Kidney (tissue), 13 donors: ENCODE measurements at regions not wholly inside any gene's neighbourhood (a gene's known extent, or its start where the extent isn't known, plus 50 kb on each side); places are given as distances from the start of the nearest gene placed in this dataset.
"Not testable (repeated sequence)": the region's sequence is repeated elsewhere in the genome, so short reads cannot be mapped to it uniquely, and the experiment has no call there.

Source experiments
- DNase-seq, 5 donors: peaks; one replicate each; pipeline ENCODE4 v3.0.0-alpha.2; 2013 to 2020
- FAIRE-seq: peaks from 2 replicates; lab custom pipeline; 2012; peaks lifted over from hg19 to GRCh38; lab: Jason Lieb, UNC
- H3K27ac ChIP-seq, 2 donors: one replicate each; pipeline ENCODE4 v1.7.0; 2013; ENCODE audit warnings: low read depth in 2 of 2, low read length in 2 of 2, inconsistent platforms in 1 of 2
- H3K27me3 ChIP-seq: one replicate; pipeline ENCODE4 v1.7.1; 2013; ENCODE audit warnings: low read length, inconsistent platforms; ENCODE audit not compliant: control insufficient read depth, insufficient read depth
- H3K36me3 ChIP-seq, 3 donors: one replicate each; pipeline versions ENCODE4 v1.7.0 to v1.7.1; 2013; ENCODE audit warnings: low read length in 3 of 3, control low read depth in 1 of 3, inconsistent platforms in 1 of 3; ENCODE audit not compliant: insufficient read depth in 3 of 3, control insufficient read depth in 2 of 3
- H3K4me1 ChIP-seq, 3 donors: one replicate each; pipeline versions ENCODE4 v1.7.0 to v1.7.1; 2013; ENCODE audit warnings: low read length in 3 of 3, inconsistent platforms in 1 of 3, low read depth in 1 of 3; ENCODE audit not compliant: control insufficient read depth in 2 of 3, insufficient read depth in 2 of 3
- H3K4me3 ChIP-seq, 3 donors: one replicate each; pipeline versions ENCODE4 v1.7.0 to v1.8.1; 2013; ENCODE audit warnings: low read length in 3 of 3, control low read depth in 1 of 3, inconsistent platforms in 1 of 3
- H3K9ac ChIP-seq, 3 donors: one replicate each; pipeline versions ENCODE4 v1.7.0 to v1.7.1; 2013; ENCODE audit warnings: low read length in 3 of 3, control low read depth in 1 of 3, inconsistent platforms in 1 of 3
- H3K9me3 ChIP-seq, 3 donors: one replicate each; pipeline versions ENCODE4 v1.7.0 to v1.7.1; 2013; ENCODE audit warnings: low read length in 3 of 3, control low read depth in 1 of 3, inconsistent platforms in 1 of 3; ENCODE audit not compliant: control insufficient read depth in 2 of 3, insufficient read depth in 1 of 3
- intact Hi-C: fragments of 100-400 bp; cut with DNase I; formaldehyde crosslinking; loops from one replicate; pipeline ENCODE4 v1.11.1; 2022
- TF ChIP-seq, protein P1 (sequence below): IDR thresholded peaks from 3 replicates; pipeline ENCODE4 v1.5.1; 2012; ENCODE audit warnings: mild to moderate bottlenecking, moderate library complexity, borderline replicate concordance; ENCODE audit not compliant: insufficient read depth; ENCODE audit errors: extremely low read depth
- donor health status: control.
- donor health status: control.
- donor health status: control.
- donor health status: control.
- donor health status: control.
- donor health status: DM: yes; HTN: yes; CAD: no.
- donor health status: Normal renal cell carcinoma (clear cell type).

DNA sequence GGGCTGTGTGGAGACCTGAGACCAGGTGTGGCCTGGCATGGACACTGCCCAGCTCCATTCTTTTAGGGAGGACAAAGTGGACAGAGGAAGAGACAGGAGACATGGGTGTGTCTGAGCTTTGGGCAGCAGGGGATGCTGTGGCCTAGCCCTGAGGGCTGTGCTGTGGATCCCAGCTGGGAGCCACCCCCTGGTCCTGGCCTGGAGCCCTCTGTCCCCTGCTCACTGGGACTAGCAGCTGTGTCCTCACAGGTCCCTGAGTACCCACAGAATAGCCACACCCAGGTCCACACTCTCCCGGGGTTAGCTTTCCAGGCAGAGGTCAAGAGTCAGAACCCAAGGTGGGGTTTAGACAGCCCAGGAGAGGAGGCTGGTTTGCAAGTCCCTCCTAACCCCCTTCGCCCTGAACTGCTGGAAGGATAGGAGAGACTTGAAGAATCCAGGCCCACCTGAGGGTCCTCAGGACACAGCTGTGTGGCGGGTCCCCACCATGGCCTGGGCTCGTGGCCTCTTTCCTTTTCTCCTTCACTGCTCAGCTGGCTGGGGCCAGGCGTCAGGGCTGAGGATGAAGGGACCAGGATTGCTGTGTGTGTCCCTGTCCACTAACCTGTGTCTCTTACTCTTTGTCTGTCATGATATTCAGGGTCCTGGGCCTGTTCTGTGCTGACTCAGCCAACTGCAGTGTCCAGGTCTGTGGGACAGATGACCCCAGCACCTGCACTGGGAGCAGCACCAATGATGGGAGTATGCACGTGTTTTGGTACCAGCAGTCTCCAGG is 78.5 kb upstream of the VPREB1 start:
- TF ChIP-seq, protein P1, sequence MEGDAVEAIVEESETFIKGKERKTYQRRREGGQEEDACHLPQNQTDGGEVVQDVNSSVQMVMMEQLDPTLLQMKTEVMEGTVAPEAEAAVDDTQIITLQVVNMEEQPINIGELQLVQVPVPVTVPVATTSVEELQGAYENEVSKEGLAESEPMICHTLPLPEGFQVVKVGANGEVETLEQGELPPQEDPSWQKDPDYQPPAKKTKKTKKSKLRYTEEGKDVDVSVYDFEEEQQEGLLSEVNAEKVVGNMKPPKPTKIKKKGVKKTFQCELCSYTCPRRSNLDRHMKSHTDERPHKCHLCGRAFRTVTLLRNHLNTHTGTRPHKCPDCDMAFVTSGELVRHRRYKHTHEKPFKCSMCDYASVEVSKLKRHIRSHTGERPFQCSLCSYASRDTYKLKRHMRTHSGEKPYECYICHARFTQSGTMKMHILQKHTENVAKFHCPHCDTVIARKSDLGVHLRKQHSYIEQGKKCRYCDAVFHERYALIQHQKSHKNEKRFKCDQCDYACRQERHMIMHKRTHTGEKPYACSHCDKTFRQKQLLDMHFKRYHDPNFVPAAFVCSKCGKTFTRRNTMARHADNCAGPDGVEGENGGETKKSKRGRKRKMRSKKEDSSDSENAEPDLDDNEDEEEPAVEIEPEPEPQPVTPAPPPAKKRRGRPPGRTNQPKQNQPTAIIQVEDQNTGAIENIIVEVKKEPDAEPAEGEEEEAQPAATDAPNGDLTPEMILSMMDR = no peak
- H3K27ac ChIP-seq = no peak overlapping the region
- no peaks in the 10 kb centered on the region for H3K27me3 ChIP-seq
- intact Hi-C loops = no loop called here
- DNase-seq (no peak), FAIRE-seq (no peak)
- H3K9me3 ChIP-seq = no peaks in the 10 kb centered on the region
- H3K9ac ChIP-seq = no peak overlapping the region
- H3K4me3 ChIP-seq = no peak overlapping the region
- no peaks in the 10 kb centered on the region for H3K4me1 ChIP-seq
- no peaks in the 10 kb centered on the region for H3K36me3 ChIP-seq

DNA sequence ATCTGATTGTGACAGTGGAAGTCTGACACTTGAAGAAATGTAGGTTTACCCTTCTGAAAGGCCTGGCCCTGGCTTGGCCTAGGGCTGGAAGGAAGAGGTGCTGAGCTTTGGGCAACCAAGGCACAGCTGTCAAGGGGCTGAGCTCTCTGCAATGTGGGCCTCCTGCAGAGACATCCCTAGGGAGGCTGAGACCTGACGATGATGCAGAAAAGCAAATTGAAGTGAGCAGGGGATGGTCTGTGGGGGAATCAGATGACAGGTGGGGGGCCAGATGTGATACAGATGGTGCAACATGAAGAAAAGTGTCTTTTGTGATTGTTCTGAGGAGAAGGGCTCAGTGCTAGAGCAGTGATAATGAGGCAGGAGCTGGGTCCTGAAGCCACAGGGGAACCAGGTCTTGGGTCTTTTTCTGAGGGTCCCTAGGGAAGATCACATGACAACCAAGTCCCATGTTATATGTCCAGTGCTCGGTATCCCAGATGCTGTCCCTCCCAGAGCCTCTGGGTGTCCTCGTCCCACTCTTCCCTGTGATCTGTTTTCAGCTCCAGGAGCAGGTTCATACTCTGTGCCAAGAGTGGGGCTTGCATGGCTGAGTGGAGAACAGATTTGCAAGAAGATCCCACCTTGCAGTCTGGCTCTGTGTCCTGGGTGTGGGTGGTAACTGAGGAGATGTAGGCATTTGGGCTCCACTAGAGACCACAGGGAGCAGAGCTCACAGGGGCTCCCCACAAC is 79.9 kb upstream of the VPREB1 start:
- Histone ChIP-seq H3K4me3 (no peak overlapping the region), H3K4me1 (no peaks in the 10 kb centered on the region), H3K27me3 (no peaks in the 10 kb centered on the region), H3K9me3 (no peaks in the 10 kb centered on the region), H3K9ac (no peak overlapping the region), H3K27ac (no peak overlapping the region), H3K36me3 (no peaks in the 10 kb centered on the region)
- DNase-seq (peak in 2 of 5 donors; percentile 16 to 29), FAIRE-seq (no peak)
- intact Hi-C loops = no loop called here
- TF ChIP-seq, protein P1 = peak; percentile 10

GRCh38 chr22:22161924-22162851 is 82.4 kb upstream of the VPREB1 start:
- H3K9me3 ChIP-seq = no peaks in the 10 kb centered on the region
- DNase-seq (no peak), FAIRE-seq (no peak)
- H3K9ac ChIP-seq = no peak overlapping the region
- H3K4me3 ChIP-seq = no peak overlapping the region
- TF ChIP-seq, protein P1 = no peak
- no peak overlapping the region for H3K27ac ChIP-seq
- intact Hi-C loops = no loop called here
- H3K36me3 ChIP-seq = no peaks in the 10 kb centered on the region
- H3K27me3 ChIP-seq = no peaks in the 10 kb centered on the region
- no peaks in the 10 kb centered on the region for H3K4me1 ChIP-seq

DNA sequence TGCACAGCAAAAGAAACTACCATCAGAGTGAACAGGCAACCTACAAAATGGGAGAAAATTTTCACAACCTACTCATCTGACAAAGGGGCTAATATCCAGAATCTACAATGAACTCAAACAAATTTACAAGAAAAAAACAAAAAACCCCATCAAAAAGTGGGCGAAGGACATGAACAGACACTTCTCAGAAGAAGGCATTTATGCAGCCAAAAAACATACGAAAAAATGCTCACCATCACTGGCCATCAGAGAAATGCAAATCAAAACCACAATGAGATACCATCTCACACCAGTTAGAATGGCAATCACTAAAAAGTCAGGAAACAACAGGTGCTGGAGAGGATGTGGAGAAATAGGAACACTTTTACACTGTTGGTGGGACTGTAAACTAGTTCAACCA is 83.8 kb upstream of the VPREB1 start:
- H3K4me3 ChIP-seq, H3K9me3 ChIP-seq, H3K9ac ChIP-seq, H3K27me3 ChIP-seq, FAIRE-seq, H3K4me1 ChIP-seq, intact Hi-C loops, H3K27ac ChIP-seq, DNase-seq, H3K36me3 ChIP-seq: not testable (repeated sequence)
